ENCODE measurements at regions not wholly inside any gene's neighbourhood (a gene's known extent, or its start where the extent isn't known, plus 50 kb on each side); places are given as distances from the start of the nearest gene placed in this dataset.

DNA sequence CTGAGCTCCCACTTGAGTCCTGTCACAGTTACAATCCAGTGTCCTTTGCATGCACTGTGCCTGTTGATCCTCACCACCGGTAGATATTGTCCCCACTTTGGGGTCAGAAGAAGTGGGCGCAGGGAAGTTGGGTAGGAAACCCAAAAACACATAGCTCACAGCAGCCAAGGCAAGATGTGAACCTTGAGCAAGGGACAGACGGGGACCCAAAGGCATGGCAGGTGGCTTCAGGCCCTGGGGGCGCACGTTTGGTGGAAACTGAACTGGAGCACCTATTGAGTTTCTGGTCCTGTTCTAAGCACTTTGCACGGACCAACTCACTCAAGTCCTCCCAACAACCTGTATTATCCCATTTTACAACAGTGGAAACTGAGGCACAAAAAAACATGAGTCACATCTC lies 82.8 kb upstream of the ZNF716 start:
- no peak overlapping the region for H3K27ac Mint-ChIP-seq (ENCODE audit: unreplicated experiment)
- TF ChIP-seq, protein P1, sequence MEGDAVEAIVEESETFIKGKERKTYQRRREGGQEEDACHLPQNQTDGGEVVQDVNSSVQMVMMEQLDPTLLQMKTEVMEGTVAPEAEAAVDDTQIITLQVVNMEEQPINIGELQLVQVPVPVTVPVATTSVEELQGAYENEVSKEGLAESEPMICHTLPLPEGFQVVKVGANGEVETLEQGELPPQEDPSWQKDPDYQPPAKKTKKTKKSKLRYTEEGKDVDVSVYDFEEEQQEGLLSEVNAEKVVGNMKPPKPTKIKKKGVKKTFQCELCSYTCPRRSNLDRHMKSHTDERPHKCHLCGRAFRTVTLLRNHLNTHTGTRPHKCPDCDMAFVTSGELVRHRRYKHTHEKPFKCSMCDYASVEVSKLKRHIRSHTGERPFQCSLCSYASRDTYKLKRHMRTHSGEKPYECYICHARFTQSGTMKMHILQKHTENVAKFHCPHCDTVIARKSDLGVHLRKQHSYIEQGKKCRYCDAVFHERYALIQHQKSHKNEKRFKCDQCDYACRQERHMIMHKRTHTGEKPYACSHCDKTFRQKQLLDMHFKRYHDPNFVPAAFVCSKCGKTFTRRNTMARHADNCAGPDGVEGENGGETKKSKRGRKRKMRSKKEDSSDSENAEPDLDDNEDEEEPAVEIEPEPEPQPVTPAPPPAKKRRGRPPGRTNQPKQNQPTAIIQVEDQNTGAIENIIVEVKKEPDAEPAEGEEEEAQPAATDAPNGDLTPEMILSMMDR (IDR thresholded peaks at IDR 0.05), result no peak
- H3K4me3 Mint-ChIP-seq (ENCODE audit: unreplicated experiment), result no peak overlapping the region
- peaks cover 51% of the 10 kb centered on the region for H3K9me3 Mint-ChIP-seq (ENCODE audit: unreplicated experiment)
- H3K27me3 Mint-ChIP-seq (ENCODE audit: unreplicated experiment), result no peaks in the 10 kb centered on the region
- no peaks in the 10 kb centered on the region for H3K4me1 Mint-ChIP-seq (ENCODE audit: unreplicated experiment)
- no peak for DNase-seq (ENCODE audit: extremely low spot score, unreplicated experiment)
- H3K36me3 Mint-ChIP-seq (ENCODE audit: unreplicated experiment), result no peaks in the 10 kb centered on the region

DNA sequence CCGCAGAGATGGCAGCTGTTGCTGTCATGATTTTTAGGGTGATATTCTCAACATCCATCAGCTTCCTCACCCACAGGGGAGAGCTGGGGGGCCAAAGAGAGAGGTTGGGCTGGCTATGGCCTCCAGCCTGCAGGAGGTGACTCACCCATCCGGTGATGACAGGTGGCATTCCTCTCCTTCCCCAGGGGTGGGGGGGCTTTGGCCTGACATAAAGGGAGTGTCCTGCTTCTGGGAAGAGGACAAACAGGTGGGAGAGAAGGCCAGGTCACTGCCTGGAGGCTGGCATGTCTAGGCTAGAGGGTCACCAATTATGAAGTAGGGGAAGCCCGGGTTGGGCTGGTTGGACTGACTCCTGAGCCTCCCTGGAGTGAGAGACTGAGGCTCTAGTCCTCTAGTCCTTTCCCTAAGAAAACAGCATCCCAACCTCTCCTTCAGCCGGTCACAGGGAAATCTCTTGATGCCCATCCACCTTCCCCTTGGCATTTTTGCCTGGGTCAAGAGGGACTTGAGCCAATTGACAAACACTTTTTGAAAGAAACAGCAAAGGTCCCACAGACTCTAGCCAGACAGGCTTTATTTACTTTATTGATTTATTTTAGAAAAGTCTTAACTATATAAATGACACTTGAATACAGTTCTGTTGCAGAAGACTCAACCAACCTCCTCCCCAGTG lies 79.8 kb upstream of the ZNF716 start:
- no peak for DNase-seq (ENCODE audit: extremely low spot score, unreplicated experiment)
- no peak overlapping the region for H3K4me3 Mint-ChIP-seq (ENCODE audit: unreplicated experiment)
- no peaks in the 10 kb centered on the region for H3K4me1 Mint-ChIP-seq (ENCODE audit: unreplicated experiment)
- H3K27me3 Mint-ChIP-seq (ENCODE audit: unreplicated experiment), result no peaks in the 10 kb centered on the region
- H3K9me3 Mint-ChIP-seq (ENCODE audit: unreplicated experiment), result peaks cover 54% of the 10 kb centered on the region
- TF ChIP-seq, protein P1 (IDR thresholded peaks at IDR 0.05), result no peak
- H3K36me3 Mint-ChIP-seq (ENCODE audit: unreplicated experiment), result no peaks in the 10 kb centered on the region
- no peak overlapping the region for H3K27ac Mint-ChIP-seq (ENCODE audit: unreplicated experiment)

DNA sequence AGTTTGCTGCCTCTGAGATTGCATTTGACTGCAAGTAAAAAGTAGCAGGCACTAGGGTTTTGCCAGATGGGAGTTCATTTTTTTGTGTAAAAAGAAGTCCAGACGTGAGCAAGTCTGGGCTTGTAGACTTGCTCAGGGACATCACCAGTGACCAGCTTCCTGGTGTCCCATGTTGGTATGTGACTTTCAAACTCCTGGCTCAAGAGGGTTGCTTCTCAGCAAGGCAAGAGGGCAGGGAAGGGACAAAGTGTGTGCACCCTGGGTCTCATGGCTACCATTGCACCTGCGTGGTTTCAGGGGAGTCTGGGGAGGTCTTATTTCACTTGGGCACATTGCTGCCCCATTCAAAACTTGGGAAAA lies 79.3 kb upstream of the ZNF716 start:
- Mint-ChIP-seq H3K36me3 (ENCODE audit: unreplicated experiment) (no peaks in the 10 kb centered on the region), H3K27me3 (ENCODE audit: unreplicated experiment) (no peaks in the 10 kb centered on the region)

DNA sequence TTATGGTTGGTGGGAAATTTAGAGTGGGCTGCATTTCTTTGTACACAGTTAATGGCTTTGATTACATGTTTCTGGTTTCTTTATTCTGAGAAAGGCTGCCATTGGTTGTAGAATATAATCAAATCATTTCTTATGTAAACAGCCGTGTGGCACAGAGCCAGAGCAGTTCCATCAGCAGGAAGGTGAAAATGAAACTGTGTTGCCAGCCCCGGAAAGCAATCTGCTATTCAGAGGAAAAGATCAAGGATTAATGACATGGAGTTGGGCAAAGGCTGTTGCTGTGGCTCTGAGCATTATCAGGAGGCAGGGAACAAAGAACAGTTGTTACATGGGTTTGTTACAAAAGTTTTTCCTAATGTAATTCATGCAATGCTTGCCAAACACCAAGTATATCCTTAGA lies 74.2 kb upstream of the ZNF716 start:
- H3K9me3 Mint-ChIP-seq (ENCODE audit: unreplicated experiment), result peaks cover 63% of the 10 kb centered on the region
- TF ChIP-seq, protein P1 (IDR thresholded peaks at IDR 0.05), result no peak
- no peak overlapping the region for H3K27ac Mint-ChIP-seq (ENCODE audit: unreplicated experiment)
- no peaks in the 10 kb centered on the region for H3K27me3 Mint-ChIP-seq (ENCODE audit: unreplicated experiment)
- no peak for DNase-seq (ENCODE audit: extremely low spot score, unreplicated experiment)
- H3K36me3 Mint-ChIP-seq (ENCODE audit: unreplicated experiment), result no peaks in the 10 kb centered on the region
- H3K4me1 Mint-ChIP-seq (ENCODE audit: unreplicated experiment), result no peaks in the 10 kb centered on the region
- H3K4me3 Mint-ChIP-seq (ENCODE audit: unreplicated experiment), result no peak overlapping the region

More for the DNA sequence above, 79.3 kb upstream of the ZNF716 start:
- Mint-ChIP-seq H3K4me1 (ENCODE audit: unreplicated experiment) (no peaks in the 10 kb centered on the region), H3K9me3 (ENCODE audit: unreplicated experiment) (peaks cover 58% of the 10 kb centered on the region), H3K4me3 (ENCODE audit: unreplicated experiment) (no peak overlapping the region), H3K27ac (ENCODE audit: unreplicated experiment) (no peak overlapping the region)
- TF ChIP-seq, protein P1 (IDR thresholded peaks at IDR 0.05), result no peak
- no peak for DNase-seq (ENCODE audit: extremely low spot score, unreplicated experiment)

DNA sequence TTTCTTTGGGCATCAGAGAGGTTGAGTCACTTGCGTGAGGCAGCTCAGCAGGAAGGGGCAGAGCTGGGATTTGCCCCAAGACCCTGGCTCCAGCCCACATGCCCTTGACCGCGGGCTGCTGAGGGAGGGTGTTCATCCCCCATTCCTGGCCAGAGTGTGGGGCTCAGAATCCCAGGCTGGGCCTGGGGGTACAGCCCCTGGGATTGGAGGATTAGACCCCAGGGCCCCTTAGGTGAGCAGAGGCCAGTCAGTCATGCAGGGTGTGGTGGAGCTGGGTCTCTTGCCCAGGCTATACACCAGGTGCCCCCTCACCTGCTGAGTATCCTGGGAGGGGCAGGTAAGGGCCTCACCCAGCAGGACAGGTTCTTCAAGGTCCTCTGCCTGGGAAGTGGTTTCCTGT lies 68.4 kb upstream of the ZNF716 start:
- no peak for DNase-seq (ENCODE audit: extremely low spot score, unreplicated experiment)
- Mint-ChIP-seq H3K9me3 (ENCODE audit: unreplicated experiment) (peaks cover 49% of the 10 kb centered on the region), H3K27me3 (ENCODE audit: unreplicated experiment) (no peaks in the 10 kb centered on the region), H3K4me3 (ENCODE audit: unreplicated experiment) (no peak overlapping the region), H3K4me1 (ENCODE audit: unreplicated experiment) (no peaks in the 10 kb centered on the region), H3K36me3 (ENCODE audit: unreplicated experiment) (no peaks in the 10 kb centered on the region), H3K27ac (ENCODE audit: unreplicated experiment) (no peak overlapping the region)
- TF ChIP-seq, protein P1 (IDR thresholded peaks at IDR 0.05), result no peak
